ENCODE measurements at regions not wholly inside any gene's neighbourhood (a gene's known extent, or its start where the extent isn't known, plus 50 kb on each side); places are given as distances from the start of the nearest gene placed in this dataset.

DNA sequence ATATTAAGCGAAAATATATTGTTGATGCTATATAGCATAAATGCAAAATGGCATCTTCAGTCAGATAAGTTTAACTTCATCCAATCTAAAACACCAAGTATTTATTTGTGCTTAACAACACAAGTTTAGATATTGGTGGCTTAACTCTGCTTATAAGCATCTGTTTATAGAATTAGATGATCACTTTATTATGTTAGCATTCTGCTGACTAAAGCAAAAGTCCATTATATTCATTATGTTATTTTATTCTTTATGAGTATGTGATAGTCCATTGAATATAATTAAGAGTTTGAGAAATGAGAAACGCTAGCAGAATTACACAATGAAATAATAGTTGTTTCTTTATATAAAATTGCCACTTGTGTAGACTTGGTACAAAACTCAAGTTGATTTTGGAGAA lies 401.2 kb upstream of the CDH7 start:
- intact Hi-C loops (cut with DNase I): no loop called here
- TF ChIP-seq POLR2A (IDR thresholded peaks at IDR 0.05): no peak
- TF ChIP-seq, protein P1, sequence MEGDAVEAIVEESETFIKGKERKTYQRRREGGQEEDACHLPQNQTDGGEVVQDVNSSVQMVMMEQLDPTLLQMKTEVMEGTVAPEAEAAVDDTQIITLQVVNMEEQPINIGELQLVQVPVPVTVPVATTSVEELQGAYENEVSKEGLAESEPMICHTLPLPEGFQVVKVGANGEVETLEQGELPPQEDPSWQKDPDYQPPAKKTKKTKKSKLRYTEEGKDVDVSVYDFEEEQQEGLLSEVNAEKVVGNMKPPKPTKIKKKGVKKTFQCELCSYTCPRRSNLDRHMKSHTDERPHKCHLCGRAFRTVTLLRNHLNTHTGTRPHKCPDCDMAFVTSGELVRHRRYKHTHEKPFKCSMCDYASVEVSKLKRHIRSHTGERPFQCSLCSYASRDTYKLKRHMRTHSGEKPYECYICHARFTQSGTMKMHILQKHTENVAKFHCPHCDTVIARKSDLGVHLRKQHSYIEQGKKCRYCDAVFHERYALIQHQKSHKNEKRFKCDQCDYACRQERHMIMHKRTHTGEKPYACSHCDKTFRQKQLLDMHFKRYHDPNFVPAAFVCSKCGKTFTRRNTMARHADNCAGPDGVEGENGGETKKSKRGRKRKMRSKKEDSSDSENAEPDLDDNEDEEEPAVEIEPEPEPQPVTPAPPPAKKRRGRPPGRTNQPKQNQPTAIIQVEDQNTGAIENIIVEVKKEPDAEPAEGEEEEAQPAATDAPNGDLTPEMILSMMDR (IDR thresholded peaks at IDR 0.05): no peak
- WGBS, 4 donors: 76 to 84% (median 80%) methylated on average over 2 of the region's 2 CpGs
- Histone ChIP-seq H3K27ac (no peak overlapping the region), H3K4me3 (no peak overlapping the region), H3K4me1 (replicated peaks in 1 of 2) (no peaks in the 10 kb centered on the region), H3K27me3 (no peaks in the 10 kb centered on the region), H3K36me3 (replicated peaks in 1 of 2) (no peaks in the 10 kb centered on the region), H3K9me3 (replicated peaks in 1 of 3) (no peaks in the 10 kb centered on the region)
- DNase-seq: no peak

DNA sequence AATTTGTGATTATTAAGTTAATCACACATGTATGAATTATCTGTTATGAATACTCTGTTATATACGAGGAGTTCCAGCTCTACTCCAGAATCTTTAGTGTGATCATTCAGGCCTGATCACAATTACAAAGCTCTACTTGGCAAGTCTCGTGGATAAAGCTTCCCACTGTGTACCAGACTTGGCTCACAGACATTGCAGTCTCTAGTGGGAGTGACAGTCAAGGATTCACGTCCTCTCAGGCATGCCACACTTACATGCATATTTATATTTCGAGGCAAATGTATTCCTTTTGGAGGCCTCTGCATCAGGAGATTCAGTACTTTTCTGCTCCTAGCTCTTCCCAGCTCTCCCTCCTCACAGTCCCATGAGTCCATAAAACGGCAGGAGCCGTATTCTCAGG lies 403.4 kb upstream of the CDH7 start:
- intact Hi-C loops (cut with DNase I): no loop called here
- Histone ChIP-seq H3K9me3 (replicated peaks in 1 of 3) (no peaks in the 10 kb centered on the region), H3K27ac (no peak overlapping the region), H3K4me1 (replicated peaks in 1 of 2) (no peaks in the 10 kb centered on the region), H3K27me3 (no peaks in the 10 kb centered on the region), H3K36me3 (replicated peaks in 1 of 2) (no peaks in the 10 kb centered on the region), H3K4me3 (no peak overlapping the region)
- 66 to 80% (median 74%) methylated on average over 6 of the region's 6 CpGs for WGBS, 4 donors
- TF ChIP-seq, protein P1 (IDR thresholded peaks at IDR 0.05): no peak
- TF ChIP-seq POLR2A (IDR thresholded peaks at IDR 0.05): no peak
- DNase-seq: no peak

DNA sequence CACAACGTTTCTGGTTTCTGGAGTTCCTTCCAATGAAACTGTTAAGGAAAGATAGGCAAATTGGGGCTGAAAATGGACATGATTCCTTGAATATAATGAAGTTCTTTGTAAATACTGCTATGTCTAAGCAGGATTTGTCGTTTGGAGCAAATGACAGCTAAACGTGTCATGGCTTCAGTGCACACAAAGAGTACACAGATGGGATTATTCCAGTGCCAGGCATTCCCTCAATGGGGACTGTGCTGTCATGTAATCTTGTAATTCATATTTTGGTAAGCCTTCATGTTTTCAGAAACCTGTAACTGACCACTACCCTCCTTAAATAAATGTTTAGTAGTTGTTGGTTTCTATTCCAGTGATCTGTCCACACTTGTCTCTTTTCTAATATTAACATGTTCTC lies 404.7 kb upstream of the CDH7 start:
- DNase-seq: no peak

DNA sequence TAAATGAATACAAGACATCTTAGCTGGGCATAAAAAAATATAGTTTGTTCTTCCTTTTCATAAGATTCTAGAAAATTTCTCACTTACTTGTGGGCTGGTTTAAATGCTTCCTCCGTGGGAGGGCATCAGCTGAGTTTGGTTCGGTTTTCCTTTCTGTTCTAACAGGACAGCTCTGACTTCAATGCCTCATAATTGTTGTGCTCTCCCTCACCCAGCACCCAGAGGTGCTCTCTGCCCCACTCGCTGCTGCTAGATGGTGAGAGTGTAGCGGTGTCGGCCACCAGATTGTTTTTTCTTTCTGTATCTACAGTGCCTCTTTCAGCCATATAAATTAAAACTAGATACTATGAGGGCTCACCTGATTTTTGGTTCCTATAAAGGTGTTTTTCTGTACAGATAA lies 407.2 kb upstream of the CDH7 start:
- H3K36me3 ChIP-seq (replicated peaks in 1 of 2): no peaks in the 10 kb centered on the region
- H3K9me3 ChIP-seq (replicated peaks in 1 of 3): no peaks in the 10 kb centered on the region
- no peak overlapping the region for H3K27ac ChIP-seq
- no peak for DNase-seq
- H3K4me1 ChIP-seq (replicated peaks in 1 of 2): no peaks in the 10 kb centered on the region
- intact Hi-C loops (cut with DNase I): no loop called here
- WGBS, 4 donors: 90 to 95% (median 93%) methylated on average over 5 of the region's 5 CpGs
- no peak for TF ChIP-seq POLR2A (IDR thresholded peaks at IDR 0.05)
- TF ChIP-seq, protein P1 (IDR thresholded peaks at IDR 0.05): no peak
- H3K27me3 ChIP-seq: no peaks in the 10 kb centered on the region
- H3K4me3 ChIP-seq: no peak overlapping the region

More for the DNA sequence above, 404.7 kb upstream of the CDH7 start:
- Histone ChIP-seq H3K4me1 (replicated peaks in 1 of 2) (no peaks in the 10 kb centered on the region), H3K36me3 (replicated peaks in 1 of 2) (no peaks in the 10 kb centered on the region), H3K9me3 (replicated peaks in 1 of 3) (no peaks in the 10 kb centered on the region), H3K27ac (no peak overlapping the region), H3K4me3 (no peak overlapping the region), H3K27me3 (no peaks in the 10 kb centered on the region)
- TF ChIP-seq POLR2A (IDR thresholded peaks at IDR 0.05): no peak
- TF ChIP-seq, protein P1 (IDR thresholded peaks at IDR 0.05): no peak
- intact Hi-C loops (cut with DNase I): no loop called here
- WGBS, 4 donors: 75 to 84% (median 80%) methylated on average over 3 of the region's 3 CpGs

All from adrenal gland (tissue), 9 donors.